Gastroesophageal sphincter (tissue), 4 donors: ENCODE measurements at regions not wholly inside any gene's neighbourhood (a gene's known extent, or its start where the extent isn't known, plus 50 kb on each side); places are given as distances from the start of the nearest gene placed in this dataset.
A peak's percentile ranks its signal among the peaks of the same experiment; 100 is the strongest.
"Not testable (repeated sequence)": the region's sequence is repeated elsewhere in the genome, so short reads cannot be mapped to it uniquely, and the experiment has no call there.

ENCODE experiments used
- ATAC-seq: fragments of 150-250 bp; one replicate; pipeline ENCODE4 v1.9.1; 2016; ENCODE audit warnings: mild to moderate bottlenecking, moderate library complexity
- H3K27ac ChIP-seq, 4 donors: fragments of 200-600 bp; sonication (generic) in 3 of 4; 1 replicate in 3 of 4; 2 replicates in 1 of 4; pipeline ENCODE4 v1.5.1; 2016 to 2019
- H3K27me3 ChIP-seq: fragments of 200-600 bp; sonication (generic); one replicate; pipeline ENCODE4 v1.5.1; 2019
- H3K36me3 ChIP-seq, 2 donors: fragments of 200-600 bp; sonication (generic); one replicate each; pipeline ENCODE4 v1.5.1; 2019; ENCODE audit warnings: control low read depth in 1 of 2
- H3K4me1 ChIP-seq, 3 donors: fragments of 200-600 bp; sonication (generic); 1 replicate in 2 of 3; 2 replicates in 1 of 3; pipeline ENCODE4 v1.5.1; 2016 to 2019; ENCODE audit warnings: control low read depth in 2 of 3
- H3K4me3 ChIP-seq, 2 donors: fragments of 200-600 bp; sonication (generic); one replicate each; pipeline ENCODE4 v1.5.1; 2019; ENCODE audit warnings: mild to moderate bottlenecking in 1 of 2, moderate library complexity in 1 of 2
- H3K9me3 ChIP-seq, 3 donors: fragments of 200-600 bp; sonication (generic); one replicate each; pipeline ENCODE4 v1.5.1; 2017 to 2019; ENCODE audit warnings: control low read depth in 2 of 3
- EP300 ChIP-seq: sonication (generic); formaldehyde crosslinking; IDR thresholded peaks from one replicate; pipeline ENCODE4 v1.6.1; 2017; ENCODE audit warnings: antibody characterized with exemption, mild to moderate bottlenecking
- POLR2A ChIP-seq, 2 donors: fragments of 450-650 bp; IDR thresholded peaks; one replicate each; pipeline ENCODE4 v1.6.1; 2017; ENCODE audit warnings: antibody characterized with exemption in 2 of 2, mild to moderate bottlenecking in 2 of 2, moderate library complexity in 1 of 2
- POLR2AphosphoS5 ChIP-seq: sonication (generic); formaldehyde crosslinking; IDR thresholded peaks from one replicate; pipeline ENCODE4 v1.6.1; 2017; ENCODE audit warnings: antibody characterized with exemption
- WGBS, 2 donors: methylation state at CpG; one replicate each; pipeline ENCODE4 v1.1.5; 2018; ENCODE audit warnings: low coverage in 1 of 2; 5-methylcytosine and 5-hydroxymethylcytosine counted together
- TF ChIP-seq, protein P1 (sequence below), 4 experiments: fragments of 200-600 bp in 2 of 4; fragments of 450-650 bp in 2 of 4; sonication (generic) in 1 of 4; IDR thresholded peaks; one replicate each; pipeline ENCODE4 v1.5.1; 2017 to 2019; ENCODE audit warnings: antibody characterized with exemption in 4 of 4, mild to moderate bottlenecking in 2 of 4, moderate library complexity in 2 of 4

DNA sequence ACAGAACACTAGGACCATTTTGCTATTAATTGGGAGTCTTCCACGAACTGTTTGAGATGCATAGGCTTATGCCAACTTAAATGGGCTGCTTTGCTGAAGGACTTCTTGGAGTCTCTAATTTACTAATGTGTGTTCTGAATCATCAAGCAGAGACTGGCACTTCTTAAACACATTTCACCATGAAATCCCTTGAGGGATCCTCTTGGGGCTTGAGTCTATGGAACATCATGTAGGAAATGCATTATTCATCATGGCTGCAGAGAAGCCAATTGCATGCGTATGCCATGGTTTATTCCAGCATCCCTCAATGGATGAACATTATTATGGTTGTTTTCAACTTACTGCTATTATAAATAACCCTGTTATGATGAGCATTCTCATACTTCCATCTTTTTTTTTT is 73.4 kb downstream of the FGD2 start:
- no peak for TF ChIP-seq POLR2A (IDR thresholded peaks at IDR 0.05)
- TF ChIP-seq, protein P1, sequence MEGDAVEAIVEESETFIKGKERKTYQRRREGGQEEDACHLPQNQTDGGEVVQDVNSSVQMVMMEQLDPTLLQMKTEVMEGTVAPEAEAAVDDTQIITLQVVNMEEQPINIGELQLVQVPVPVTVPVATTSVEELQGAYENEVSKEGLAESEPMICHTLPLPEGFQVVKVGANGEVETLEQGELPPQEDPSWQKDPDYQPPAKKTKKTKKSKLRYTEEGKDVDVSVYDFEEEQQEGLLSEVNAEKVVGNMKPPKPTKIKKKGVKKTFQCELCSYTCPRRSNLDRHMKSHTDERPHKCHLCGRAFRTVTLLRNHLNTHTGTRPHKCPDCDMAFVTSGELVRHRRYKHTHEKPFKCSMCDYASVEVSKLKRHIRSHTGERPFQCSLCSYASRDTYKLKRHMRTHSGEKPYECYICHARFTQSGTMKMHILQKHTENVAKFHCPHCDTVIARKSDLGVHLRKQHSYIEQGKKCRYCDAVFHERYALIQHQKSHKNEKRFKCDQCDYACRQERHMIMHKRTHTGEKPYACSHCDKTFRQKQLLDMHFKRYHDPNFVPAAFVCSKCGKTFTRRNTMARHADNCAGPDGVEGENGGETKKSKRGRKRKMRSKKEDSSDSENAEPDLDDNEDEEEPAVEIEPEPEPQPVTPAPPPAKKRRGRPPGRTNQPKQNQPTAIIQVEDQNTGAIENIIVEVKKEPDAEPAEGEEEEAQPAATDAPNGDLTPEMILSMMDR (IDR thresholded peaks at IDR 0.05) = no peak

DNA sequence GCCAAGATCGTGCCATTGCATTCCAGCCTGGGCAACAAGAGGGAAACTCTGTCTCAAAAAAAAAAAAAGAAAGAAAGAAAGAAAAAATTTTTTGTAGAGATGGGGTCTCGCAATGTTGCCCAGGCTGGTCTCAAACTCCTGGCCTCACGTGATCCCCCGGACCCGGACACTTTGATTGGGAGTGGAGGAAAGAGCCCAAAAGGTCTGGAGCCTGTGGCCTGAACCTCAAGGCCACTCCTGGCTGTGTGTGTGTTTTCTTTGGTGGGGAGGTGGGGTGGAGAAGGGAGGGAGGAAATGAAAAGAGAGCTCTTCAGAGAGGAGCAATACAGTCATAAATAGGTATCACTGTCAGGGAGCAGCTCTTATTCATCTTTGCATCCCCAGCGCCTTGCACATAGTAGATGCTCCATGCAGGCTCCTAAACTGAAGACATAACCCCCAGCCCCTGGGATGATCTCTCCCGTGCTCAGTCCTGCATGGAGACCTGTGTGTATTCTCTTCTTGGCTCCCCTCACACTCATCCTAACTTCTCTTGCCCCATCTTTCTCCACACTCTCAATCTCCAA is 75.7 kb downstream of the FGD2 start:
- ATAC-seq = no peak
- no peaks in the 10 kb centered on the region for H3K36me3 ChIP-seq
- no peak overlapping the region for H3K27ac ChIP-seq
- no peak overlapping the region for H3K4me3 ChIP-seq
- 98% methylated on average over 6 of the region's 7 CpGs; no CpG with 5 or more reads in 1 of the 2 donors for WGBS, 2 donors
- peaks cover 0 to 26% (median 11%) of the 10 kb centered on the region in 3 donors for H3K4me1 ChIP-seq
- no peaks in the 10 kb centered on the region for H3K27me3 ChIP-seq
- no peaks in the 10 kb centered on the region for H3K9me3 ChIP-seq
- TF ChIP-seq POLR2AphosphoS5 (no peak), EP300 (no peak), POLR2A (IDR thresholded peaks at IDR 0.05) (no peak)
- TF ChIP-seq, protein P1 (IDR thresholded peaks at IDR 0.05) = no peak

More for the DNA sequence above, 73.4 kb downstream of the FGD2 start:
- Histone ChIP-seq H3K4me3 (no peak overlapping the region), H3K27me3 (no peaks in the 10 kb centered on the region), H3K9me3 (no peaks in the 10 kb centered on the region), H3K36me3 (no peaks in the 10 kb centered on the region), H3K27ac (peak overlapping the region in 1 of 4 donors; percentile 73), H3K4me1 (peaks cover 0 to 26% (median 11%) of the 10 kb centered on the region in 3 donors)
- no peak for ATAC-seq
- 91 to 92% methylated on average over 1 to 2 of the region's 2 CpGs for WGBS, 2 donors

DNA sequence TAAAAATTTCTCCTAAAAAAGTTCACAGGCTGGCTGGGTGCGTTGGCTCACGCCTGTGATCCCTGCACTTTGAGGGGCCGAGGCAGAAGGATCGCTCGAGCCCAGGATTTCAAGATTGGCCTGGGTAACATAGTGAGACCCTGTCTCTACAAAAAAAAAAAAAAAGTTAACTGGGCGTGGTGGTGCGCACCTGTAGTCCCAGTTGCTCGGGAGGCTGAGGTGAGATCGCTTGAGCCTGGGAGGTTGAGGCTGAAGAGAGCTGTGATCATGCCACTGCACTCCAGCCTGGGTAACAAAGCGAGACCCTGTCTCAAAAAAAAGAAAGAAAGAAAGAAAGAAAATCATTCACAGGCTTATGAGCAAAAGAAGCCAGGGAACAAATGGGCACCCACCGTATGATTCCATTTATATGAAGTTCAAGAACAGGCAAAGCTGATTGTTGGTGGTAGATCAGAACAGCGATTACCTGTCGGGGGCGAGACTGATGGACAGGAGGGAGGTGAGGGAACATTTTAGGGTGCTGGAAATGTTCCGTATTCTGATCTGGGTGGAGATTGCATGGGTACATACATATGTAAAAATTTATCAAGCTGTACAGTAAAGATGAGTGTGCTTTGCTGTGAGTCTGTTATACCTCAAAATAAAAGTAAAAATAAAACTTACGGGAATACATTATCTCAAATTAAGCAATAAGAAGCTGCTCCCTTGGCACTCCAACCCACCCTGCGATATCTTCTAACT is 77.1 kb downstream of the FGD2 start:
- TF ChIP-seq, protein P1 (IDR thresholded peaks at IDR 0.05) = no peak
- TF ChIP-seq EP300 = no peak
- no peak for TF ChIP-seq POLR2A (IDR thresholded peaks at IDR 0.05)
- TF ChIP-seq POLR2AphosphoS5 = no peak
- Histone ChIP-seq H3K4me3 (no peak overlapping the region), H3K4me1 (peaks cover 0 to 18% (median 8%) of the 10 kb centered on the region in 3 donors), H3K27me3 (no peaks in the 10 kb centered on the region), H3K27ac (no peak overlapping the region), H3K36me3 (no peaks in the 10 kb centered on the region), H3K9me3 (no peaks in the 10 kb centered on the region)
- ATAC-seq = no peak
- WGBS, 2 donors = 89 to 95% methylated on average over 5 to 13 of the region's 17 CpGs

DNA sequence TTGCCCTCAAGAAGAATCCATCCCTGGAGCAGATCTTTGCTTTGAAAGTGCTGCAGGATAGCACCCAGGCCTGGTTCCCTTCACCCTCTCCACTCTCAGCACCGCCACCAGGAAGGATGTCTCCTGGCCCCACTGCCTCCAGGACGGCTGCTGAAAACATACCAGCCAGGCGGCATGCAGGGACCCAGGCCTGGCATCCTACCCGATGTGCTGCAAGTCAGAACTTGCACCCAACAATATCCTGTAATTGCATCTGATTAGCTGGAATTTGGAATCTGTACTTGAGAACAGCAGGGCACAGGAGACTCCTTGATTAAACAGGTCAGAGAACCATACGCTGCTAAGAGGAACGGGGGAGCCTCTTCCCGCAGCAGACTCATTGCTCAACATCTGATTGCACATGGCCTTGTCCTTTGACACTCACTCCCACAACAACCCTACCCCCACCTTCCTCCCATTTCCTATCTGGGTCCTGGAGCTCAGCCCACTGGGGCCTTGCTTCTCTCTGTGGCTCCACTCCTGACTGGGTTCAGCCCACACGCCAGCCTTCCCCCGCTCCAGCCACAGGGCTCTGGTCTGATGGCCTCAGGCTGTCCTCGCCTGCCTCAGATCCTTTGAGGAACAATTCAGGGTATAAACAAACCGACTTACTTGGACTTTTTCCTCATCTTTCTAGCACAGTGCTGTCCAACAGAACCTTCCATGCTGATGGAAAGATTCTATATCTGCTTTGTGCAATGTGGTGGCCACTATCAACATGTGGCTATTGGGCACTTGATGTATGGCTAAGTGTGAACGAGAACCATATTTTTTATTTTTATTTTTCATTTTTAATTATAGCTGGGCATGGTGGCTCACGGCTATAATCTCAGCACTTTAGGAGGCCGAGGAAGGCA is 78.0 kb downstream of the FGD2 start:
- peak; percentile 22 for TF ChIP-seq POLR2AphosphoS5
- no peak for TF ChIP-seq POLR2A (IDR thresholded peaks at IDR 0.05)
- WGBS, 2 donors = 65 to 73% methylated on average over 8 to 11 of the region's 14 CpGs
- Histone ChIP-seq H3K27ac (no peak overlapping the region), H3K9me3 (no peaks in the 10 kb centered on the region), H3K4me3 (no peak overlapping the region), H3K4me1 (peaks cover 0 to 9% (median 3%) of the 10 kb centered on the region in 3 donors), H3K27me3 (no peaks in the 10 kb centered on the region), H3K36me3 (no peaks in the 10 kb centered on the region)
- ATAC-seq = peak; percentile 83

DNA sequence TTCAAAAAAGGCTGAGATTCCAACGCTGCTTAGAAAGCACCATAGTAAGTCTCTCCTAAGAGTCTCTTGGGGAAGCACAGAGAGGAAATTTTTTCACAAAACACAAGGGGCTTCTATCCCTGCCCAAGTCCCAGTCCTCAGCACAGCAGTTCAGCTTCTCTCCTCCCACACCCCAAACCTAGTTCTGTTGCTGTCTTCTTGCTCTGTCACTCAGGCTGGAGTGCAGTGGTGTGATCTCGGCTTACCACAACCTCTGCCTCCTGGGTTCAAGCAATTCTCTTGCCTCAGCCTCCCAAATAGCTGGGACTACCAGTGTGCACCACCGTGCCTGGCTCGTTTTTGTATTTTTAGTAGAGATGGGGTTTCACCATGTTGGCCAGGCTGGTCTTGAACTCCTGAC is 79.2 kb downstream of the FGD2 start:
- not testable (repeated sequence) for H3K36me3 ChIP-seq, H3K9me3 ChIP-seq, ATAC-seq, H3K27ac ChIP-seq, H3K4me3 ChIP-seq, H3K4me1 ChIP-seq, H3K27me3 ChIP-seq
- WGBS, 2 donors = 76 to 100% methylated on average over 1 to 2 of the region's 4 CpGs
